Left cardiac atrium (tissue), 4 donors: ENCODE measurements at regions not wholly inside any gene's neighbourhood (a gene's known extent, or its start where the extent isn't known, plus 50 kb on each side); places are given as distances from the start of the nearest gene placed in this dataset.

Experiments
- ATAC-seq, 2 donors: fragments of 200-7000 bp; cut with Tn5 transposase; one replicate each; pipeline ENCODE4 v1.9.1; 2020; ENCODE audit warnings: mild to moderate bottlenecking in 2 of 2, moderate library complexity in 2 of 2
- DNase-seq: peaks from one replicate; pipeline ENCODE4 v3.0.0-alpha.2; 2020
- intact Hi-C, 2 donors: fragments of 100-400 bp; cut with DNase I; formaldehyde crosslinking; loops; one replicate each; pipeline versions ENCODE4 v1.14.1 to v1.15.1; 2022 to 2023
- donor health status: DM: no; HTN: yes; CAD: no.
- donor health status: DM: no; HTN: yes; CAD: no; lungs with severe emphysema.
- donor health status: DM: yes; HTN: yes; CAD: no.
- donor health status: Dilated cardiomyopathy.

DNA sequence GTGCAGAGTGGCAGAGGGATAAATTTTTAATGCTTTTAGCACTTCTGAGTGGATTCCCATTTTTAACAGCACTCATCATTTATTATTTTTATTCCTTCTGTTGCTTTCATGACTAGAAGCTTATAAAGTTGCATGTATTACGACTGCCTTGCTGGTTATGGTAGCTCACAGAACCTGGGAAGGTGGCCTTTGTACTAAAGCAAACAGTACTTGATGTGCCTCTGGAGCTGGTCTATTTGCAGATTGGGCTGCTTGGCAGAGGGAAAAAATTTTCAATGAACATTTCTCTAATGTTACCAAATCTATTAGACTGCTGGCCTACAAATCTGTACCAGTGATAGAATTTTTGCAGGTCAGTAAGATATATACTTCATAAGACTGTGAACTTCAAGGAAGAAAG, 274.5 kb upstream of the C9orf72 start:
- ATAC-seq (no peak), DNase-seq (no peak)
- intact Hi-C loops = no loop called here

DNA sequence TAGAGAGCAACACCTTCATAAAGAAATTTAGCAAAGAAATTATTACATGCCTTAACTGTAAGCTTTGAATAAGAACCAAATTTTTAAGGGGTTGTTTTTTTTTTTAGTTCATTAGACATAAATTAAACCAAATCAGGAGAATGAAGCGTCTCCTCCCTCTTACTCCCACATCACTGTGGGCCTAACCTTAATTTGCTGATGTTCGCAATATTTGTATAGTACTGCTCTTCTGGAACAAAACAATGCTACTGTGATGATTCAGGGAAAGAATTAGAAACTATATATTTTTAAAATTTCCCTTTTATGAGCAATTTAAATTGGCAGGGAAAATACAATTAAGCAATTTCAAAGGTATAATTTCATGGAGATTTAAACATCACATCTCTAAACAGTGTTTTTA, 275.0 kb upstream of the C9orf72 start:
- no peak for DNase-seq
- ATAC-seq = no peak
- intact Hi-C loops = no loop called here

DNA sequence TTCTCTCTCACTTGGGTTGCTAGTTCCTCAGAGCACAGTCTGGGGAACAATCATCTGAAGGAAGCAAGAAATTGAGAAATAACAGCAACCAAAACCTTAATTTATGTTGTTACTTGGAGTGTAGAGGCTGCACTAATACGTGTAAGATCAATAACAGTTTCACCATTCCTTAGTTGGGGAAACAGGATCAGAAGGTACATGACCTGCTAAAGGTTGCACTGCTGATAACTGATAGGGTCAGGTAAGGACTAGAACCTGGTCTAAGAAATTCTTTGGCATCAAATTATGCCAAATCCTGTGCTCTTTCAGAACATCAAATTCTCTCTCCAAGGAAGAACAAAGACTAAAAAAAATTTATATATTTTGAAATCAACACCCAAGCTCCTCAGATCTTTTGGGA, 278.6 kb upstream of the C9orf72 start:
- intact Hi-C loops = no loop called here
- ATAC-seq = no peak
- DNase-seq = no peak

DNA sequence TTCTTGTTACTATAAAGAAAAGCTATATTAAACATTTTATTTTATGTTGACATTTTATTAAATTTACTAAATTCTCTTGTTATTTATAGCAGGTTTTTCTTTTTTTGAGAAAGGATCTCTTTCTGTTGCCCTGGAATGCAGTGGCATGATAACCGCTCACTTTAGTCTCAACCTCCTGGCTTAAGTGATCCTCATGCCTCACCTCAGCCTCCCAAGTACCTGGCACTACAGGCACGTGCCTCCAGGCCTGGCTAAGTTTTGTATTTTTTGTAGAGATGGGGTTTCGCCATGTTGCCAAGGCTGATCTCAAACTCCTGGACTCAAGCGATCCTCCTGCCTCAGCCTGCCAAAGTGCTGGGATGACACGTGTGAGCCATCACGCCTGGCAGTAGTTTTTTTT, 280.2 kb upstream of the C9orf72 start:
- no peak for ATAC-seq
- intact Hi-C loops = no loop called here
- DNase-seq = no peak

DNA sequence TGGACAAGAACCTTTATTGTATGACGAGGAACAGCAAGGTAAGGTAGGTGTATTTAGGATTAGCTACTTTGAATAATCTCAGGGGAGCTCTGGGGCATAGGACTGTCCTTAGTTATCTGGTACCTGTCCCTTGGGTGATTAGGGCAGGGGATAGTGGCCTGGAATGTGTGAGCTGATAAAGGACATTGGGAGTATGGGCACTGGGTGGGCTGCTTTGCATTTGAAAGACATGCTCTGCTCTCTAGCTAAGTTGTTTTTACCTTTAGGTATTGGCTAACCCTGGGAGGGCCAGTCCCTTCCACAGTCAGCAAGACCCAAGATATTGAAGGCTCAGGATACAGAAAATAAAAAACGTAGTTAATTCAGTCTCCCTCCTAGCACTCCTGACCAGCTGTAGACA, 282.8 kb upstream of the C9orf72 start:
- DNase-seq = no peak
- no peak for ATAC-seq
- intact Hi-C loops = no loop called here

DNA sequence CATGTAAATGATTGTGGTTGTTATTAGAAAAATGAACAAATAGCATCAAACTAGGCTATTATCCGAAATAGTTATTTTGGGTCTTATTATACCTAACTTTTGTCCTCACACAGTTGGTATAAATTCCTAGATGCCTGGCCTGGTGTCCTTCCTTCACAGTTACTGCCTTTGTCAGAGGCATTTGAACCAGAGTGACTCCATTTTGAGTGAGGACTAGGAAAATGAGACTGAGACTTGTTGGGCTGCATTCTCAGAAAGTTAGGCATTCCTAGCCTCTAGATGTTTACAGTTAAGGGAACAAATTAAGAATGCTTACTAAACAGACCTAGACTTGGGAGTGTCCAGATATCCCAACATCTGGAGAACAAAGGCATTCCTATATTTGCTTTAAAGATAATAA, 283.5 kb upstream of the C9orf72 start:
- no peak for DNase-seq
- no peak for ATAC-seq

DNA sequence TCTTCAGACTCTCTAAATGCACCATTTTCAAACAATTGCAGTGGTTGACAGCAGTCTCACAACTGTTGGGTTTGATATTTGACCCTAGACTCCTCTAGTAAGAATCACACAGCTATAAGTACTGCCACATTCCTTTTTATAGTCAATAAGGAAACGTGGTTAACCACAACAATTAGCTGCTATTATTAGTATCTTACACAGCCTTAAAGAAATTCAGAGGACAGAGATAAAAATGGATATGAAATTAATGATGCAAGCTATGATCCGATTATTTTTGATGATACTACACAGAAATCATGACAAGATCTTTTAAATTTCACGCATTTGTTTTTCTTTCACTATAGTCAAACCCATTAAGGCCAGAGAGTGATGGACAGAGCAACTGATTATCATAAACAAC, 288.6 kb upstream of the C9orf72 start:
- DNase-seq (no peak), ATAC-seq (no peak)
- intact Hi-C loops = no loop called here

More for the DNA sequence above, 283.5 kb upstream of the C9orf72 start:
- intact Hi-C loops = no loop called here

DNA sequence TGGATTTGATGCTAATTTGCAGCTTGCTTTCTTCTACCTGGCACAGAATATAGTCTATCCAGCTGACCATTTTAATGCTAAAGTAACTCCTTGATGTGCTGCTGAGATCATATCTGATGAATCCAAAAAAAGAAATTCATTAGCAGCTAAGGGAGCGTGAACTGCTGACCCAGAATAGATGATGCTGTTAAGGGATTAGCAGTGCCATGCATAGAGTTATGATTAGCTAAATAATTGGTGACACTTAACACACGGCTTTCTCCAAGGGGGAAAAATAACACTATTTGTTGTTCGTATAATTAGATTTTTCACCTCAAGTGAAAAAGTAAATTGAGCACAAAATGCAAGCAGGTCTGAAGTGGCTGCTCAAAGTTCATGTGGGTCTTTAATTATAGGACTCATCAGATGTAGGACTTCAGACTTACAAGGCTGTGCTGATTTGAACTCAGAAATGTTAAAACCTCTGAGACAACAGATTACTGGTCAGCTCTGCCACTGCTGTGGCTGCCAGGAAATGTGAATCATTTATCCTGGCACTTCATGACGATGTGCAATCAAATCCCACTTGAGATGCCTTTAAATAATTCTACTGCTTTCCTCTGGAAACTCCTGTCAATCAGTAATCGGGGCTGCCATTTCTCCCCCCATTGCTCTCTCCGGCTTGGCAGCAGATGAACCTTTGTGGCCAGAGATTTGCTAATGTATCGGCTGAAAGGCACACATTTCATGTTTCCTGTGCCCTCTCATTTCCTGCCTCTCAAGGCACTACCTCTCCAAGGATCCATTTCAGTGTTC, 291.6 kb upstream of the C9orf72 start:
- DNase-seq (peak; percentile 14), ATAC-seq (peak; percentile 70 to 73)
- intact Hi-C loops = no loop called here

DNA sequence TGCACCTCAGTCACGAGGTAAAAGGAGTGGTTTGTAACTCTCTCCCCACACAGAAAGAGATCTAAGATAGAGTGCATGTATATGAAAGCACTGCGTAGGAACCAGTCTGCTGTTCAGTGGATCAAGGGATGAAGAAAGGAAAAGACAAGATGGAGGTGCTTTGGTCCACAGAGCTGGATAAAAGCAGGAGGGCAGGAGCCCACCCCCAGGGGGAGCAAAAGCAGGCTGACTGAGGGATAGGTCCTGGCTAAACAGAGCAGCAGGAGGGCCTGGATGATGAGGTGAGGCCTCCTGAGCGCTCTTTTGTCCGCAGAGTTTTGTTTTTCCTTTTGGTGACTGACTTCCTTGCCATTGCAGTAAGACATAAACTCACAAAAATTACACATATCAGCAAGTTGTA, 293.5 kb upstream of the C9orf72 start:
- ATAC-seq (no peak), DNase-seq (no peak)
- intact Hi-C loops = no loop called here

DNA sequence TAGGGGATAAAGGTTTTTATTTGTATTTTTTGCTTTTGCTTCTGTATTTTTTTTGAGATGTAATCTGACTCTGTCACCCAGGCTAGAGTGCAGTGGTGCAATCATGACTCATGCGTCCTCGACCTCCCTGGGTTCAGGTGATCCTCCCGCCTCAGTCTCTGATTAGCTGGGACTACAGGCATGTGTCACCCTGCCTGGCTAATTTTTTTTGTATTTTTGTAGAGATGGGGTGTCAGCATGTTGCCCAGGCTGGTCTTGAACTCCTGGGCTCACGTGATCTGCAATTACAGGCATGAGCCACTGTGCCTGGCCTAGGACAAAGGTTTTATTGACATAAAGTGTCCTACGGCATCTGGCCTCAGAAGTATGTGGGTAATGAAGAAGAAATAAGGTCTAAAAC, 297.1 kb upstream of the C9orf72 start:
- ATAC-seq (no peak), DNase-seq (no peak)
- intact Hi-C loops = no loop called here

DNA sequence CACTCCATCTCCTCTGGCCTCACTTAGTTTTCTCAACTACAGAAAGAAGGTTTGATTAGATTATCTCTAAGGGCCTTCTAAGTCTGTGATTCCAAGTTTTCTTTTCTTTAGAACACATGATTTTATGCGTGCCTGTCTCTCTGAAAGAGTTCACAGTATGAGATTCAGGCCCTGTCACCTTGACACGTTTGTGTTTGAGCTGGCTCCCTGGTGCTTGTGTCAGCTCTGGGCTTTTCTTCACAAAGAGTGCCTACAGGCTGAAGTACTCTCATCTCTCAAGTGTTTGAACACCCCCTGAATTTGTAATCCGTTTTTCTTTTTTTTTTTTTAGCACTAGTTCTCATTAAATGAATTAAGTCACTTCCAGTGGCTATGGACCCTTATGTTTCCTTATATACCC, 306.9 kb upstream of the C9orf72 start:
- no peak for ATAC-seq
- no peak for DNase-seq
- intact Hi-C loops = no loop called here

DNA sequence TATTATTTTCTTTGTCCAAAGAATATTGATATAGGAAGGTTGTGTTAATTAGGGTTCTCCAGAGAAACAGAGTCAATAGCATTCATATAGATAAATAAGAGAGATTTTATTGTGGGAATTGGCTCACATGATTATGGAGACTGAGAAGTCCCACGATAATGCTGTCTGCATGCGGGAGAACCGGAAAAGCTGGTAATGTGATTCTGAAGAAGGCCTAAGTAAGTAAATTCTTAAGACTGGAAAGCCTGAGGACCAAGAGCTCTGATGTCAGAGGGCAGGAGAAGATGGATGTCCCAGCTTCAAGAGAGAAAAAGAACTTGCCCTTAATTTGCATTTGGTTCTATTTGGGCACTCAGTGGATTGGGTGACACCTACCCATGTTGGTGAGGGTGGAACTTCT, 307.4 kb upstream of the C9orf72 start:
- ATAC-seq (no peak), DNase-seq (no peak)
- intact Hi-C loops = no loop called here

DNA sequence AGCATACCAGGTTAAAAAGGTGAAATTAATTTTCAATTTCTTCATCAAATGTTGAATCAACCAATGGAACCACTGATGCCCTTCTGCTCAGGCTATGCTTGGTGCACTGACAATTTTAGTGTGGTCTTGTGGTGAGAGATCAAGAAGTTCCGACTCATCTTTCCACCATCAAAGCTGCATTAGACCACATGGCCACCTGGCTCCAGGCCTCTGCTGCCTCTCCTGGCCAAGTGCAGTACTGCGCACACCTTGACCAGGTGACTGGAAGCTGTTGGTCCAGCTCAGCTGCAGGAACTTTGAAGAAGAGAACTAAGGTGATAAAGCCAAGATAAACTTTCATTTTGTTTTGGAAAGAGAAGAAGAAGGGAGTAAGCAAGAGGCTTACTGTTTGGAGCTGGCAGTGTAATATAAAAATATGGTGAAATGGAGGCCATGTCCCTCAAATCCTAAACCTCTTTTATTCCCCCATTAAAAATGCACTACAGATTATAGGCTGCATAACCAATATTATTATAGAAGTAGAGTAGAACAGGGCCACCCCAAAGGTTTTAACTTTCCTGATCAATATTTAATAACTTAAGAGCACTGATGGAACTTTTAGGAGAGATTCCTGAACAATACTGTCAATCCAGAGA, 315.5 kb upstream of the C9orf72 start:
- intact Hi-C loops = no loop called here
- DNase-seq (no peak), ATAC-seq (no peak)

DNA sequence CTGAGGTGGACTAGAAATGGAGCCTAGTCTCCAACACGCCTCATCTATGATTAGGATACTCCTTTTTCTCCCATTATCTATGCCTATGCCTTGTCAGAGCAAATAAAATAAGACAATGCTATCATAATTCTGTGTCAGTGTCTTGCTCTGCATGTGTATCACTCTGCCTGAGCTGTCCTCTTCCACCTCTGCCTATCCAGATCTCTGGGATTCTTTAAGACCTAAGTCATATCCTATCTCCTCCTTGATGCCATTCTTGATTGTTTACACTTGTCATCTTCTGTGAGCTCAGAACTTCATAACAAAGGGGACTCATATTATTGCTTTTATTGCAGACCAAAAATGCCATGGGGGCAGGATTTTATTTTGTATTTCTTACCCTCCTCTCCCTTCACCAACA, 351.2 kb upstream of the C9orf72 start:
- ATAC-seq (no peak), DNase-seq (no peak)
- intact Hi-C loops = no loop called here

DNA sequence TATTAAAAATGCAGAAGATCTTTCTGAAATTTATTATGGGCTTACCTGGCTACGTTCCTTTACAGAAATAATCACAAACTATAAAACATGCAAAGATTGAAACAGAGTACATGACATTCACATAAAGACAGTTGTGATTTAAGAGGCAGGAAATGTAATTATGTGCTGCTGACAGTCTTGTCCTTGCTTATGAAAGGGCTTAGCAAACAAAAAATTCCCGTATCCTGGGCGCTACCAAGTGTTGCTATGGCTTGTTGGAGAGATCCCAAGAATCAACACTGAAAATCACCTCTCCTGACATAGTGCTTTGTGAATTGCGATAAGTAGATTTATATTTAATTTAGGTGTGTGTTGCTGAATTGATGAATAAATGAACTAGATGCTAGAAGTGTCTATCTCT, 352.5 kb upstream of the C9orf72 start:
- DNase-seq = no peak
- intact Hi-C loops = no loop called here
- no peak for ATAC-seq

DNA sequence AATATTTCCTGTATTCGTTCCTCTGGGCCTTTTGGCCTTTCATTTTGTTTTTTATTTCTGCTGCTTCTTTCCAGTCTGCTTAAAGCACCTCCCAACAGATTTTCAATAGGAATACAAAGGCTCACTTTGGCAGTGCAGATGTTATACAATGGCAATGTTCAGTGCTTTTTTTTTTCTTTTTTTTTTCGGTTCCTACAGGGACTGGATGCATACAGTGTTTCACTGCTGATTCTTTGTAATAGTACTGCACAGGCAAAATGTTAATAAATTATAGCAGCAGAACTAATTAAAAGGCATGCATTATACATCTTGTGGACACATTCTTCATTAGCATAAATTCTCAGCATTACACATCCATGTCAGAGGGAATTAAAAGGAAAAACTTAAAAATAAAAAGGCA, 356.6 kb upstream of the C9orf72 start:
- DNase-seq (no peak), ATAC-seq (no peak)
- intact Hi-C loops = no loop called here

DNA sequence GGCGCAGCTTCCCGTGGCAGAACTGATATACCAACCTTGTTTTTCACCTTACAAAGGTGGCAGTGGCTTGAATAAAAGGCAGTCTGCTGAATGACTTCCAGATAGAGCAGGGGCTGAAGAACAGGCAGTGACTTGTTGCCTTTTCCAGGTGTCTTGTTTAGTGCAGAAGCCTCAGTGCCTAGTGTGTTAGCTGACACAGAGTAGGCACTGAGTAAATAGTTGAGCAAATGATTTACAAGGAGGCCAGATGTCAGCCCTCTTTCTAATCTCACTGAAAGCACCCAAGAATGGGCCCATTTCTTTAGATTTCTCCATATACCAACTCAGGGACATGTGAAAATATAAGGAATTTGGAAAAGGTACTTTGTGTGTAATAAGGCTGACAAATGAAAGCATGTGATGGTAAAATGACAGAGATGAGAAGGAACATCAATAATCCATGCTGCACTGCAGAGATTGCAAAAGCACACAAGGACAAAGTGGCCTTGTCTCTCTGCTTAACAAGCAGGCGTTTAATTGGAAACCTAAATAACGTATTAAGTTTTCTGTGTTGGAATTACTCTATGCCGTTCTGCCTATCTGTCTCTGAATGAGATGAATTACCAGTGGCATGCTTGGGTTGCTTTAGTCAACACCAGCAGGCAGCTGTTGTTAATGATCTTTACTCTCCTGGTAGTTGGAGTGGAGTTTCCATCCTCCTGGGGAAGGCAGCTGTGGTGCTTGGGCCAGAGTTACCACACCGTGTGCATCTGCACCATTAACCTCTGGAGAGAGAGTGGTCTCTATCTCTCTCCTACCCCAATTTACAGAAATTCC, 360.1 kb upstream of the C9orf72 start:
- ATAC-seq (no peak), DNase-seq (no peak)
- intact Hi-C loops = no loop called here

DNA sequence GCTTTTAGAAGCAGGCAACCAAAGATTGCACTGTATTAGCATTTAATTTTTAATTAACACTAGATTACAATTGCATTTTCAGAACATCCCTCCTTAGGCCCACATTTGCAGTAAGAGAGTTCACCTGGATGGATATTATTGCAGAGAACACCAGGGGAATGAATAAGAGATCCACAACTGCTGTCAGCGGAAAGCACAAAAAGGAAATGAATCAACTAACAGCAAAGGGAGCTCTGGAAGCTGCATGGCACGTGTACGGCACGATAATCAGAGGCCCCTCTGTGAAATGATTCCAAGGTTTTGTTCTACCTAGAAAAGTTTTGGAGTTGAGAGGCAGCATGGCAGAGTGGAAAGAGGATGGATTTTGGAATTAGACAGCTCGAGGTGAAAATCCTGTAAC, 361.2 kb upstream of the C9orf72 start:
- ATAC-seq (no peak), DNase-seq (no peak)
- intact Hi-C loops = no loop called here

DNA sequence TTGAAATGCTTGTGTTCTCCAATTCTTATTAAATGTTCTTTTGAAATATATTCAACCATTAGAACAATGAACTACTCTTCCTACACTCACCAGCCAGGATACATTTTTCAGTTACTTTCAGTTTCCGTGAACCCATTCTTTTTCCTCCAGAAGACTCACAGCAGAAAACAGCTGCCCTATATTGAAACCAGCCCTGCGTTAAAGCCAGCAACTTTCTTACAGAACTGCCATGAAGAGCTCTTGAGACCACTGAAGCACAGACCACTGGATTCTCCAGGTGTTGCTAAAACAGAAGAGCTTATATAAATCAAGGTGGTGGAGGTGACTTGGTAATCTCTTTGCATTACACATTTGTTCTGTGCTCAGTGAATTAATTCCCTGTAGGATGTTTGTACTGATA, 365.9 kb upstream of the C9orf72 start:
- no peak for ATAC-seq
- intact Hi-C loops = no loop called here
- DNase-seq = no peak

DNA sequence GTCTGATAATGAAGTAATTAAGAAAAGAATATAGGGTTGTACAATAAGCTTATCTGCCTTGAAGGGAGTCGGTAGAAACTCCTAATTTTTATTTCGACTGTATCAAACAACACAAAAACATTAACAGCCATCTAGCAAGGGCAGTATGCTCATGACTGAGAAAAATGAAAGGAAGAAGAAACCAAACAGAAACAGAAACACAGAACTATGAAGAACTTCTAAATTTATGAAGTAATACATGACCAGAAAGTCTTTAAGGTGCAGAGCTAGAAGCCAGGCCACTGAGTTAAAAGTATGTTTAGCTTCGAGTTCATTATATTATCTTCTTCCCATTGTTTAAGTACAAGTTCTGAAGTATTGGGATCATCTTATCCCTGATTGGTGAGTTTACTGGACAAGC, 367.3 kb upstream of the C9orf72 start:
- intact Hi-C loops = no loop called here
- no peak for ATAC-seq
- DNase-seq = no peak

DNA sequence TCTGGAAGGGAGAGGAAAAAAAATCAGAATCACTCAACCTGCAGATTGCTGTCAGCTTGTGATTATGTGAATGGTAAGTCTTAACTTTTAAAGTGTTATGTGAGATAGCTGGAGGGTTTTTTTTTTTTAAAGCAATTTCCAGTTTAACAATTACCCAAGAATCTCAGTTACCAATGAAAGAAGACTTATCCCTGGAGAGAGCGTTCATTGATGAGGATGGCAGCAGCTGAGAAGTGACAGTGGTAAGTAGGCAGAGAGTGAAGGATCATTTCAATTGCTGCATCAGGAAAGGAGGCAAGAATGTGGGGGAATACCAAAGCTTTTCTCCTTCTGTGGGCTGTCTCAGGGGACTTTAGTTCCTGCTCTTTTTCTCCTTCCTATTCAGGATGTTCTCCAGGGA, 370.2 kb upstream of the C9orf72 start:
- no peak for ATAC-seq
- DNase-seq = no peak
- intact Hi-C loops = no loop called here
